Stimulated activated CD8-positive, alpha-beta memory T cell treated with anti-CD3 and anti-CD28 coated beads, Interleukin-7, amount 100 ng/mL, for 4 hours (primary cell): ENCODE measurements at regions not wholly inside any gene's neighbourhood (a gene's known extent, or its start where the extent isn't known, plus 50 kb on each side); places are given as distances from the start of the nearest gene placed in this dataset.

Source experiments
- DNase-seq, 2 donors: peaks; one replicate each; pipeline ENCODE4 v3.0.0-alpha.2; 2020; ENCODE audit warnings: low read depth in 2 of 2

GRCh38 chr11:45597097-45597496 lies 68.3 kb downstream of the CHST1 start:
- DNase-seq: no peak

- no peak for DNase-seq
These were observed 68.9 kb downstream of the CHST1 start for GRCh38 chr11:45596571-45596970.

- no peak for DNase-seq
These were observed 71.4 kb downstream of the CHST1 start for GRCh38 chr11:45593992-45594391.

GRCh38 chr11:45592636-45593035 lies 72.8 kb downstream of the CHST1 start:
- DNase-seq: no peak

GRCh38 chr11:45590743-45591142 lies 74.7 kb downstream of the CHST1 start:
- DNase-seq: no peak

GRCh38 chr11:45585205-45585604 lies 80.2 kb downstream of the CHST1 start:
- DNase-seq: no peak

- no peak for DNase-seq
These were observed 81.3 kb downstream of the CHST1 start for GRCh38 chr11:45583981-45584566.

GRCh38 chr11:45580399-45580798 lies 85.0 kb downstream of the CHST1 start:
- DNase-seq: no peak

GRCh38 chr11:45578316-45578715 lies 87.1 kb downstream of the CHST1 start:
- no peak for DNase-seq

GRCh38 chr11:45577752-45578151 lies 87.7 kb downstream of the CHST1 start:
- DNase-seq: no peak

- DNase-seq: no peak
These were observed 88.8 kb downstream of the CHST1 start for GRCh38 chr11:45576461-45577215.

- DNase-seq: no peak
These were observed 91.7 kb downstream of the CHST1 start for GRCh38 chr11:45573728-45574127.

- no peak for DNase-seq
These were observed 92.9 kb downstream of the CHST1 start for GRCh38 chr11:45572354-45573123.

GRCh38 chr11:45569776-45570175 lies 95.6 kb downstream of the CHST1 start:
- no peak for DNase-seq

GRCh38 chr11:45568049-45568448 lies 97.4 kb downstream of the CHST1 start:
- no peak for DNase-seq

- no peak for DNase-seq
These were observed 99.9 kb downstream of the CHST1 start for GRCh38 chr11:45565446-45565988.

GRCh38 chr11:45563810-45564209 lies 101.6 kb downstream of the CHST1 start:
- no peak for DNase-seq

GRCh38 chr11:45563171-45563570 lies 102.3 kb downstream of the CHST1 start:
- no peak for DNase-seq

GRCh38 chr11:45560913-45561281 lies 104.5 kb downstream of the CHST1 start:
- DNase-seq: no peak

- DNase-seq: no peak
These were observed 105.1 kb downstream of the CHST1 start for GRCh38 chr11:45560155-45560912.

- no peak for DNase-seq
These were observed 108.3 kb downstream of the CHST1 start for GRCh38 chr11:45556851-45557707.
